Activated CD4-positive, alpha-beta T cell treated with anti-CD3 and anti-CD28 coated beads, Interleukin-2, amount 50 U/mL, for 16 hours (primary cell): ENCODE measurements at regions not wholly inside any gene's neighbourhood (a gene's known extent, or its start where the extent isn't known, plus 50 kb on each side); places are given as distances from the start of the nearest gene placed in this dataset.
"Not testable (repeated sequence)": the region's sequence is repeated elsewhere in the genome, so short reads cannot be mapped to it uniquely, and the experiment has no call there.

Experiments used
- DNase-seq: peaks from one replicate; pipeline ENCODE4 v3.0.0-alpha.2; 2020

DNA sequence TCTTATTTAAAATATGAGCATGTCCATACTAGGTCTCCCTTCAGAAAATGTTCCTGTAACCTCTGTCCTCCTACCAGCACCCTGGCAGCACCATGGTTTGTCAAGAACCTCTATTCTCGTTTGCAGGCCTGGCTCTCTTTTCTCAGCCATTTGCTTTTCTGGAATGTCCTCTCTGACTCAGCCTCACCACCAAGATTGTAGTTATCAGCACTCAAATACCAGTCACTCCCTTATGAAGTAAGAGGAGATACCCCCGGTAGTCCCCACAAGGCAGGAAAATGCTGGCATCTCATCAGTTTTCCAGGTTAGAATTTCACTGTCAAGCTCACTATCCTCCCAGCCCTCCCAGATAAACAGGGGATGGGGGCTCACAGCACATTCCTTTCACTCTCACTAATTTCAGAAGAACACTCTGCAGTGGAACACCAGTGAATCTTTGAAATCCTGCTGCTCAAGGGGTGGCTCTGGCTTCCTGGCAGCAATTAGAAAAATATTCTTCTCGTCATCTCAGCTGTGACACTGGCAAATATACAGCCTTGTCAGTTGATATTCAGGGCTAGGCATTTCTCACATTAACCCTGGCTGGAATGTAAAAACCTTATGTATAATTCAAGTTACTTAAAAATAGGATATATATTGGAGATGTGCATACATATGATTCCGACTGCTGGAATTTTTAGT, 129.2 kb downstream of the TBX18 start:
- DNase-seq = no peak

DNA sequence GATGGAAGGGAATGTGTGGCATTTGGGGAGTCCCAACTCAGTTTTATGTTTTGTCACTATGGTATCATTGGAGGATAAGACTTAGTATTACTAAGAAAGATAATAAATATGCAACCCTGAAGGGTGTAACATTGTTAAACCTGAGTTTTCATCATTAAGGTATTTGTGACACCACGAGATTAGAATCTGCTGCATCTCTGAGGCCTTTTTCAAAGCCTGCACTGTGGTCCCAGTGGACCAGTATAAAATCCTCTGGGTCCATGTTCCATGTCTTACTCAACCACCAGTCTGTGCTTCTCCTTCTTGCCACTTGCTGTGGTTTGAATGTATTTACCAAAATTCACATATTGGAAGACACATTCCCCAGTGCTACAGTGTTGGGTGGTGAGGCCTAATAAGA, 130.6 kb downstream of the TBX18 start:
- DNase-seq = no peak

DNA sequence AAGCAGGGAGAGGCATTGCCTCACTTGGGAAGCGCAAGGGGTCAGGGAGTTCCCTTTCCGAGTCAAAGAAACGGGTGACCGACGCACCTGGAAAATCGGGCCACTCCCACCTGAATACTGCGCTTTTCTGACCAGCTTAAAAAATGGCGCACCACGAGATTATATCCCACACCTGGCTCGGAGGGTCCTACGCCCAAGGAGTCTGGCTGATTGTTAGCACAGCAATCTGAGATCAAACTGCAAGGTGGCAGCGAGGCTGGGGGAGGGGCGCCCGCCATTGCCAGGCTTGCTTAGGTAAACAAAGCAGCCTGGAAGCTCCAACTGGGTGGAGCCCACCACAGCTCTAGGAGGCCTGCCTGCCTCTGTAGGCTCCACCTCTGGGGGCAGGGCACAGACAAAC, 137.9 kb downstream of the TBX18 start:
- DNase-seq = not testable (repeated sequence)

DNA sequence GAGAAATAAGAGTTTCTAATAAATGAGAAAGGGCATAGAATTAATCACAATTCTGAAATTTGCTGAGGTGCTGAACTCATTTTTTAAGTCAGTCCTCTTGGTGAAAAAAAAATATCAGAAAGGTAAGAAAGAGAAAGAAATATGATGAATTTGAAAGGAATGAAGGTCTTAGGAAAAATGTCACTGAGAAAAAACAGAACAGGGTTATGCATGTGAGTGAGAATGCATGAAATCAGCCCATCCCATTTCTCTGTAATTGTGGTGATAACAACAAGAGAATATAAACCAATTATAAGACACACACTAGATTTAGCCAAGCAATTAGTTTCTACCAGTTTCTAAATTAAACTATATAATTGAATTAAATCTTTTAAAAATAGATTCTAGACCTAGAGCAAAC, 138.9 kb downstream of the TBX18 start:
- no peak for DNase-seq

DNA sequence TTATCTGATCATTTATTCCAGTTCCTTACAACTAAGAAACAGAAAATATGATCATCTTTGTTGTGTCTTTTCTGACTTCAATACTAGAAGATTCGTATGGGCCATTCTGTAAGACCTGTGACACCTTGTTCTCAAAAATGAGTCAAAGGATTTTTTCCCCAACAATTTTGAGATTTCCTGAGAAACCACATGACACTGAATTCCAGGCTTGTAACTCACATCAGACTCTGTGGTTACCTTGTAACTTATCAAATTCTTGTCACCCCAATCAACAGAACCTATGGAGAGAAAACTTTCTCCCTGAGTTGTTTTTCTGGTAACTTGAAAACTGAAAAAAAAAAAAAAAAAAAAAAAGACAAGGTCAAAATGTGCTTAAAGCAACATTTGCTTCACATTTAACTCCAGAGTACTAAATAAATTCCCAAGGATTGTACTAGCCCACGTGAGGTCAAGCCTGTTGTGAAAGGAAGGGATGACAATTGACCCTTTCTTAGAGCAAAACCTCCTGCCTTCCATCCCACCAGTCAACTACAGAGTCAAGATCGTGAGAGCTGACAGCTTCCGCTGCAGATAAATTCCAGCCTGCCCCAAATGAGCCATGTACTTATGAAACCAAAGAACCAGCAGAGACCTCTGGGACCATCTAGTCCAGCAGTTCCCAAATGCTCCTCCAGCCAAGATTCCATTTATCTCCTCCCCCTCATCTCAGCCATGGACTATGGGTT, 140.3 kb downstream of the TBX18 start:
- DNase-seq = no peak

DNA sequence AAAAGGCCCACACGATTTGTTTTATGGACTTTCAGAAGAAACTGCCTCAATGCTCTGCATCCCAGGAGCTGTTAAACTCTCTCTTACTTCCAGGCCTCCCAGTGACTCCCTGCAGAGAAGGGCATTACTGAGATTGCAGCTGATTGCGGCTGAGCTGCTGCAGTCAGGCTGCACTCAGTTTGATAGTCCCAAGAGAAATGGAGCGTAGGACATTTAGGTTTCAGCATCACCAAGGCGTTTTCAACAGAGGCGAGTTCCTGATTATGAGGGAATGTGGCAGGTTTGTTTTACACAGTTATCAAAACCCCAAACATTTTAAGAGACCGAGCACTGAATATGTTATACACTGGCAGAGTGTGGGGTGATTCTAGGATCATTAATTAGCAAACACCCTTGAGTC, 145.6 kb downstream of the TBX18 start:
- no peak for DNase-seq

DNA sequence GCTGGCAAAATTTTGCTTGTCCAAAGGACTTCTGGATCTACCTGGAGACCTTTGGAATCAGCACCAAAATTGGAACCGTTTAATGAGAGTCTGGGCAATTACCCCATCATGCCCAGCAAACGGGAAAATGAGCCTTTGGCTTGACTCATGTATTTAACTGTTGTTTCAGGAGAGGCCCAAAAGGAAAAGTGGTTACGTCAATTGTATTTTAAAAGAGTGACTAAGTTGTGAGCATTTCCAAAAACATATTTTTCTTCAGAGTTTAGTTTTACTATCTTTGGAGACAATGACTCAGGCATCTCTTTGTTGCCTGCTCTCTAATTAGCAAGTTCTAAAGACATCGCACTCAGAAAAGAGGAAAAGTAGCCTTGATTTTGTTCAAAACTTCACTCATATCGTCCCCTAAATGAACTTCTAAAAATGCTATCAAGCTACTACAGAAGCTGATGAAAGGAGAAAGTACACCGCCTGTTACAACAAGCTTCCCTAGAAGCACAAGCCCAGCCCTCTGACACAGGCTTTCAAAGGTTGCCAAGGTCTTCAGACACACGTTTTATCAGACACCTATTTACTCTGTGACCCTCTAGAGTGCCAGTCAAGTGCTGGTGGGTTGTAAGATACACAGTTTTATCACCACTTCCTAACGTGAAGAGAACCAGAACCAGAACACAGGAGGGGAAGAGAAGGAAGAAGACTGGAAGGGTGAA, 146.2 kb downstream of the TBX18 start:
- DNase-seq = no peak

DNA sequence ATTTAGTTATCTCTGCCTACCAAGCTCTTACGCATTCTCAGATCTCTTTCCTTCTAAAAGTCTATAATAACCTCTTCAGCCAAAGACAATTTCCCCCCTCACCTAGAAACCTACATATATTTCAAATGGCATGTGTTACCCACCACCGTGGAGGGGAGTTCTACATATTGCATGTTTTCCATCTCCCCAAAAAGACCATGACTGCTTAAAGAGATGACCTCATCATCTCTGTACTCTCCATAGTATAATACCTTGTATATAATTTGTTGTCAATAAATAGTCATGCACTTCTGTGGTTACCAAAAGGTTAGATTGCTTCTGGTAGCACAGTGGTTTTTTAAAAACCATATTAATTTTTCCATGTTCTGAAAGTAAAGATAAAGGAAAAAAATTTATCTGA, 148.4 kb downstream of the TBX18 start:
- DNase-seq = no peak

DNA sequence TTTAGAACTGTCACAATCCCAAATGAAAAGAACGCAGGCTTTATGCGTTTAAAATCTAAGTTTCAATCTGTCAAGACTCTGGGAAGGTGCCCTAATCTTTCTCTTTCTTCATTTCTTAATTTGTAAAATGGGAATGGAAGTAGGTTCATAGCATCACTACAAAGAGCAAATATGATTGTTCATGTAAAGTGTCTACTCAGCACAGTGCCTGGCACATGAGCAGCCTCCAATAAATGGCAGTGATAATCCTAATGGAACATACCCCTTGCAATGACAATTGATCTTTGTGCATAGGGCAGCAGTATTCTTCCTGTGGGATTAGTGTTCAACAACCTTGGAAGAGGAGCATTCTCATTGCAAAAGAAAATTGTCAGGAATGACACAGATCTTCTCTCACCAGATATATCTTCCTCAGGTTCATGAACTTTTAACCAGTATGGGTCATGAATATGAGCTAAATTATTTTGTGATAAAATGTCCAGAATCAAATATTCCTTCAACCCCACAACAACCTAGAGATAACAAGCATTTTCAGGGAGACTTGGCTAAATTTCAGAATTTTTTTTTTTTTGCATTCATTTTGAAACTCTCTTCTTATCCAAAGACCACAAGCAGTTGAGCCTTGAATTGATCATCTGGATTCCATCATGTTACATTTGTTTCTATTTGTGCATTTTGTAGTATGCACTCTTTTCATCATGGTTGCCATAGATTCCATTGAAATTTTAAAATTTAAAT, 149.1 kb downstream of the TBX18 start:
- no peak for DNase-seq

DNA sequence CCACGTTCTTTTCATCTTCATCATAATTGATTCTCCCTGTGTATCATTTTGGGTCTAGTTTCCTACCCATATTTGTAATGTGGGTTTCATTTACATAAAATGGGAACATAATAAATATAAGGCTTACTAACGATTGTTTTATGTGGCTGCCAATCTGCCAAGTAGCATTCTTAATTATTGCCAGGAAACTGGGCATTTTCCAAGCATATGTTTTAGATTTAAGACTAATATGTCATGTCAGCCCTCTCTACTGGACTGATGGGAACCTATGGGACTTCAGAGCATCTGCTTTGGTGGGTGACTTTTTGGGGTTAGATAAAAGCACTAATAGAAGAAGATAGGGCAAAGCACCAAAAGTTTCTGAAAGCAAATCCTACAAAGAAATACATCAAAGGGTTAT, 157.5 kb downstream of the TBX18 start:
- DNase-seq = no peak

DNA sequence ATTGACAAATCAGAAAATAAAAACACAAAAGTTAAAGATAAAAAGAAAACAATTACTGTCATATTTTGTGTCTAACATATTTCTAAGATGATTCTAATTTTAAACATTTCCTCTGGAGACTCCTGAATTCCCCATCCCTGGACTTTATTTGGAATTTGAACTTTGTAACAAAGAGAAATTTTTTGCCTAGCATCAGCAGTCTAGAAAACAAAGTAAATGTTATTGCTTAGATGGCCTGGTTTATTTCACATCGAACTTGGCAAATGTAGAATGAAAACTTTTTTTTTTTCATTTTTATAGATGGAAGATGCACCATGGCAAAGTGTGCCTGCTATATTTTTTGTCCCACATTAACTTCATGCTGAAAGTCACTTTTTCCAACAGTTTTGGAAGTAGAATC, 159.1 kb downstream of the TBX18 start:
- DNase-seq = no peak

DNA sequence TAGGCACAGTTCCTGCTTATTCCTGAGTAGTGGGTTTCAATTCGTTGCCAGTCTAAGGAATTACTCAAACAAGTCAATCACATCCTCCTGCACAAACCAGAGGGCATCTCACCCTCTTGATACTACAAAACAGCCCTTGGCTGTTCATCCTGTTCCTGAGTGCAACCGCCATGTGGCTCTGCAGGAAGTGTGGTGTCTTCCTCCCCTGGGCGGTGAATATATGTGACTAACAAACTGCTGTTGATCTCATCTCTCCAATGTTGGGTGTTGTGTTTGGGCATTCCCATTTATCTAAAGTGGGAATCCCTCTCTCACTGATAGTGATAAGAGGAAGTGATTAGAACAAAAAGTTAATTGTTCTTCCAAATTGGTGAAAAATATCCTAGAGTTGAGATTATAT, 163.0 kb downstream of the TBX18 start:
- DNase-seq = no peak

DNA sequence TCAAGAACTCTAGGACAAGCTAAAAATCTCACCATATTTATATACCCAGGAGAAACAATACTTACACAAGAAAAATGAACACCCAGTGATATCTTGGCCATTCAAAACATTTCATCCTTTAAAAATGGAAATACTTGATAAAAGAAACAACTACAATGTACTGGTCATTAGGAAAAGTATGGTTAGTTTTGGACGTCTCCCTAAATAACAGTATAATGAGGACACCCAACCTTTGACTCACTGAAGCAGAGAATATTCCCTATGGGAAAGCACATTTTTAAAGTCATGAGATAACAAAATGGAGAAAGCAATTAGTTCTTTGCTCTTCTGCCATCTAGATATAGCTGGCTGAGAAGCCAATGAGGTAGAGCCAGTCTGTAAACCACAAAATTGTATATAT, 164.4 kb downstream of the TBX18 start:
- DNase-seq = no peak

DNA sequence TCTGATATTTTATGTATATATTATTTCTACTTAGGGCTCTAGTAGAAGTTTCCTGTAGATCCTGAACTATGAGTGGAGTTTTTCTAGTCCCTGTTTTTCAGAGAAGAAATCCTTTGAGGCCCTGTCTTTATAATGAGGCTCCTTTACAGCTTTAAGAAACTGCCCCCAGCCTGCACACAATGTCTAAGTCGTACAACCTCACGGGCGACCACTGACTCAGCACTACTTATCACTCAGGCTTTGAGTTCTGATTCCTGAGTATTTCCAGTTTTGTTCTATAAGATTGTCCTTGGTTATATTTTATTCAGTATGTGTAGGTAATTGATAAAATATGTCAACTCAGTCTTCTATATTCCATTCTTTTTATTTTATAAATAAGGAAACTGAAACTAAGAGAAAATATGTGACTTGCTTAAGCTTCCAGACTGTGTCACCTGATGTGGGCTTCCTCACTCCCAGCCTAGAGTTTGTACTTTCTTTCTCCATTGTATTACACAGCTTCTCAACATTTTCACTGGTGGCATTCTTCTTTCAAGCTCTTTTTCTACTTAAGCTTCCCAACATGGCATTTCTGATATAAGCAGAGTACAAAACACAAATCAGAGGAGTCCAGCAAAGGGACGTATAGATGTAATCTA, 167.0 kb downstream of the TBX18 start:
- DNase-seq = no peak

DNA sequence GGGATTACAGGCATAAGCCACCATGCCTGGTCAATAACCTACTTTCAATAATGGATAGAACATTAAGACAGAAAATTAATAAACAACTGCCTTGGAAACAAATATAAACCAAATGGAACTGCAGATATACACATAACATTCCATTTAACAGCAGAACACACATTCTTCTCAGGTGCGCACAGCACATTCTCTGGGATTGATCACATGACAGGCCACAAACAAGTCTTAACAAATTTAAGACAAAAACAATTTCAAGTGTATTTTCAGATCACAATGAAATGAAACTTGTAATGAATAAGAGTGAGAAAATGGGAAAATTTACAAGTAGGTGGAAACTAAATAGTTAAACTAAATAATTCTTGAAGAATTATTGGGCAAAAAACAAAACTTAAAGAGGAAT, 167.9 kb downstream of the TBX18 start:
- no peak for DNase-seq

DNA sequence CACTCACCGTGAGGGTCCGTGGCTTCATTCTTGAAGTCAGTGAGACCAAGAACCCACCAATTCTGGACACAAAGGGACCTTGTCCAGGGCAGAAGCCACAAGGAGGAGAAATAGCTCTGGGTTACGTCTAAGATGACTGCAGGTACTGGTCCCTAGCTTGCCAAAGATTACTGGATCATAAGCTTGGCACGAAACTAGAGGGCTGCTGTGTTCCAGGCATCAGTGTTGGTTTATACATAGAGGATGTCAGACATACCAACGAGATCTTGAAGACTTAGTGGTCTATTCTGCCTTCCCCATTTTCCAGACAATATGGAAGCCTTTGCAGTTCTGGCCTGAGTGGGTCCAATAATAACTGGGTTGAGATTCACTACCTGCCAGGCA, 175.7 kb downstream of the TBX18 start:
- no peak for DNase-seq

DNA sequence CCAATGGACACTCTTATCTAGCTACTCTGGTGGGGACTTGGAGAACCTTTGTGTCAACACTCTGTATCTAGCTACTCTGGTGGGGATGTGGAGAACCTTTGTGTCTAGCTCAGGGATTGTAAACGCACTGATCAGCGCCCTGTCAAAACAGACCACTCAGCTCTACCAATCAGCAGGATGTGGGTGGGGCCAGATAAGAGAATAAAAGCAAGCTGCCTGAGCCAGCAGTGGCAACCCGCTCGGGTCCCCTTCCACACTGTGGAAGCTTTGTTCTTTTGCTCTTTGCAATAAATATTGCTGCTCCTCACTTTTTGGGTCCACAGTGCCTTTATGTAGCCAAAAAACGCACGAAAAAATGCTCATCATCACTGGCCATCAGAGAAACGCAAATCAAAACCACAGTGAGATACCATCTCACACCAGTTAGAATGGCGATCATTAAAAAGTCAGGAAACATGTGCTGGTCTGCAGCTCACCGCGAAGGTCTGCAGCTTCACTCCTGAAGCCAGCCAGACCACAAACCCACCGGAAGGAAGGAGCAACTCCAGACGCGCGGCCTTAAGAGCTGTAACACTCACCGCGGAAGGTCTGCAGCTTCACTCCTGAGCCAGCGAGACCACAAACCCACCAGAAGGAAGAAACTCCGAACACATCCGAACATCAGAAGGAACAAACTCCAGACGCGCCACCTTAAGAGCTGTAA, 176.3 kb downstream of the TBX18 start:
- not testable (repeated sequence) for DNase-seq

DNA sequence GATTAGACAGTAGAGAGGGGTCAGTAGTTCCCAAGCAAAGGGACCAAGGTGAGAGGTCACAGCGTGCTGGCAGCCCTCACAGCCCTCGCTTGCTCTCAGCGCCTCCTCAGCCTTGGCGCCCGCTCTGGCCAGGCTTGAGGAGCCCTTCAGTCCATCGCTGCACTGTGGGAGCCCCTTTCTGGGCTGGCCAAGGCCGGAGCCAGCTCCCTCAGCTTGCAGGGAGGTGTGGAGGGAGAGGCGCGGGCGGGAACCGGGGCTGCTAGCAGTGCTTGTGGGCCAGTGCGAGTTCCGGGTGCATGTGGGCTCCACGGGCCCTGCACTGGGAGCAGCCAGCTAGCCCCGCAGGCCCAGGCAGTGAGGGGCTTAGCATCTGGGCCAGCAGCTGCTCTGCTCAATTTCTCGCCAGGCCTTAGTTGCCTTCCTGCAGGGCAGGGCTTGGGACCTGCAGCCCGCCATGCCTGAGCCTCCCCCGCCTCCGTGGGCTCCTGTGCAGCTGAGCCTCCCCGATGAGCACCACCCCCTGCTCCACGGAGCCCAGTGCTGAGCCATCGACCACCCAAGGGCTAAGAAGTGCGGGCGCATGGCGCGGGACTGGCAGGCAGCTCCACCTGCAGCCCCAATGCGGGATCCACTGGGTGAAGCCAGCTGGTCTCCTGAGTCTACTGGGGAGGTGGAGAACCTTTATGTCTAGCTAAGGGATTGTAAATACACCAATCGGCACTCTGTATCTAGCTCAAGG, 177.0 kb downstream of the TBX18 start:
- not testable (repeated sequence) for DNase-seq

DNA sequence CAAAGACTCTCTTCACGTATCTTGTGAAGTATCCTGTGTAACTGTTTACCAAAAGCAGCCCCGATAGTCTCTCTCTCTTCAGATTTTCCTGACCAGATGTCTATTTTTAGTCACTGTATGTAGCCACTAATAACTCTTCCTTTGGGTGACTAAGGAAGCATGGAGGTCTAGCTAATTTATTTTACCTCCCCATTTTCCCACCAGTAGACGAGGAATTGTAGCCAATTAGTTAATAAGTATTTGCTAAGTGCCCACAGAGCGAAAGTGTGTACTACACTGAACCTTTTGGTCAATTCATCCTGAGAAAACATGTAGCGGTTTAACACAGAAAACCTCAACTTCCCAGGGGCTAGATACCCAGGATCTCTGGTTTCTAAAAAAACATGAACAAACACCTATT, 180.6 kb downstream of the TBX18 start:
- no peak for DNase-seq

DNA sequence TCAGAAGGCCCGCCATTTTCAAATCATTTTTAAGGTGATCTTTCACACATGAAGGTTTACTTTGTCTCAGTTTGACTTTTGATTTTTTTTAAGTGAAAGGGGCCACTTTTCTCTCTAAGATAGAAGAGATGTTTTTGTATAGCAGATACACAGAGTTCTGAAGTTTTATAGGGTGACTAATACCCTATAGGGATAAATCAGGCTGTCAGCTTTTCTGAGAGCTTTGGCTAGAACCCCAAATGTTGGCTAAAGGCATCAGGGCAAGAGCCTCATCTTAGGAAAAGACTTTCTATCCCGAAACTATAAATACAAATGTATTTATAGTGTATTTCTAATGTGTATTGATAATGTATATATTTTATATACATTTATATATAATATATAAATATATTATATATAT, 181.4 kb downstream of the TBX18 start:
- no peak for DNase-seq

DNA sequence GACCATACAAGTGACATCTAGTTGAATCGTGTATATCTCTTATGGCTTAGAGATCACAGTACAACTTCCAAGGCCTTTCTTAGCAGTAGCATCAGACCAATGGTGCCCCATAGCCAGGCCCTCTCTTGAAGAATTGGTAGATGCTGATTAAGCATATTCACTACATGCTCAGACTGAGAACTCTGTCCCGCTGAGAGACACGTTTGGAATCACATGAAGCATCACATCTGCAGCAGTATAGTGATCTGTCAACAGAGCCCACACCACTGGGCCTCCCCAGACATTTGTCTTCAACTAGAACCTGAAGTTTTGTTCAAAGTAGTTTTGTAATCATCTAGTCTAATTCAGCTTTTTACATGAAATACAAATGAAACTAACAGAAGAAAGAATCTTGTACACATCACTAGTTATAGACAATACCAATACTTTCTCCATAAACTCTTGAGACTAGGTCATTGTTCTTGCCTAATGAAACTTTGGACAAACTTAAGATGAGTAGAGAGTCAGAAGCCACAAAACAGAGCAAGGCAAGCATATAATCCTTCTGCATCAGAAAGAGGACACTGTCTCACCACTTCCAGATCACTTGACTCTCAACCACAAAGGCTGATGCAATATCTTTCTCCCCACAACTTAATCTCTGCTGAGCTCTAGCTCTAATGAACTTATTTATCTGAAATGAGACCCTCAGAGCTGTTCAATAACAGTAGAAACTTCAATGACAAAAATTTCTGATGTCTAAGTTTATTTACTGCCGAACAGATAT, 182.7 kb downstream of the TBX18 start:
- peak; percentile 17 for DNase-seq
